GM23338 (cell line): ENCODE measurements at regions not wholly inside any gene's neighbourhood (a gene's known extent, or its start where the extent isn't known, plus 50 kb on each side); places are given as distances from the start of the nearest gene placed in this dataset.

Experiments
- ATAC-seq: fragments of 200-7000 bp; cut with Tn5 transposase; 3 replicates; pipeline ENCODE4 v1.9.1; 2020
- DNase-seq: peaks from one replicate; pipeline ENCODE4 v3.0.0-alpha.2; 2015; ENCODE audit warnings: low spot score
- H2AFZ ChIP-seq: fragments of 200-600 bp; sonication (generic); 2 replicates; pipeline ENCODE4 v1.8.0; 2016; ENCODE audit warnings: antibody characterized with exemption, mild to moderate bottlenecking, moderate library complexity
- H3F3A ChIP-seq: fragments of 200-600 bp; sonication (generic); replicated peaks from 2 replicates; pipeline ENCODE4 v1.8.0; 2017; ENCODE audit warnings: antibody characterized with exemption, mixed run types, low read depth
- H3K27ac ChIP-seq: fragments of 200-600 bp; sonication (generic); 2 replicates; pipeline ENCODE4 v1.6.1; 2016; ENCODE audit warnings: low read depth
- H3K27me3 ChIP-seq: fragments of 200-600 bp; sonication (generic); 2 replicates; pipeline ENCODE4 v1.8.0; 2016; ENCODE audit warnings: mild to moderate bottlenecking, mixed run types, moderate library complexity; ENCODE audit not compliant: insufficient read depth
- H3K36me3 ChIP-seq: fragments of 200-600 bp; sonication (generic); 2 replicates; pipeline ENCODE4 v1.8.0; 2016; ENCODE audit warnings: mild to moderate bottlenecking; ENCODE audit not compliant: insufficient read depth
- H3K4me1 ChIP-seq: fragments of 200-600 bp; sonication (generic); 2 replicates; pipeline ENCODE4 v1.8.0; 2016; ENCODE audit warnings: mild to moderate bottlenecking, moderate library complexity; ENCODE audit not compliant: insufficient read depth
- H3K4me2 ChIP-seq: fragments of 200-600 bp; sonication (generic); 2 replicates; pipeline ENCODE4 v1.7.1; 2017; ENCODE audit warnings: mixed run types
- H3K4me3 ChIP-seq: fragments of 200-600 bp; sonication (generic); 2 replicates; pipeline ENCODE4 v1.6.1; 2016; ENCODE audit warnings: mixed run types
- H3K79me2 ChIP-seq: fragments of 200-600 bp; sonication (generic); replicated peaks from 2 replicates; pipeline ENCODE4 v1.8.0; 2017; ENCODE audit warnings: mild to moderate bottlenecking; ENCODE audit not compliant: insufficient read depth
- H3K9me2 ChIP-seq: fragments of 200-600 bp; sonication (generic); 2 replicates; pipeline ENCODE4 v1.8.0; 2017; ENCODE audit not compliant: insufficient read depth
- H4K20me1 ChIP-seq: fragments of 200-600 bp; sonication (generic); replicated peaks from 2 replicates; pipeline ENCODE4 v1.8.0; 2017; ENCODE audit warnings: mild to moderate bottlenecking; ENCODE audit not compliant: insufficient read depth
- H3K27ac Mint-ChIP-seq: 2 replicates; pipeline ENCODE4 v1.8.0; 2020; ENCODE audit warnings: inconsistent platforms, mild to moderate bottlenecking, moderate library complexity, mixed read lengths
- H3K27me3 Mint-ChIP-seq: 3 replicates; pipeline ENCODE4 v1.8.0; 2022; ENCODE audit warnings: low read depth, mild to moderate bottlenecking, moderate library complexity, mixed read lengths, inconsistent platforms; ENCODE audit not compliant: insufficient read depth, poor library complexity
- H3K36me3 Mint-ChIP-seq: 3 replicates; pipeline ENCODE4 v1.8.0; 2021; ENCODE audit warnings: low read depth, mild to moderate bottlenecking, inconsistent platforms, moderate library complexity, mixed read lengths
- H3K4me1 Mint-ChIP-seq: 3 replicates; pipeline ENCODE4 v1.8.0; 2020; ENCODE audit warnings: mild to moderate bottlenecking, inconsistent platforms, mixed read lengths
- H3K4me3 Mint-ChIP-seq: 3 replicates; pipeline ENCODE4 v1.8.0; 2021; ENCODE audit warnings: moderate library complexity, mild to moderate bottlenecking, inconsistent platforms, mixed read lengths
- H3K9me3 Mint-ChIP-seq: 3 replicates; pipeline ENCODE4 v1.8.0; 2020; ENCODE audit warnings: moderate library complexity, mild to moderate bottlenecking, inconsistent platforms, mixed read lengths
- CREB1 ChIP-seq: fragments of 250-450 bp; sonication (Bioruptor Pico); IDR thresholded peaks from 2 replicates; pipeline ENCODE4 v1.5.0; 2020; ENCODE audit warnings: low read depth, mild to moderate bottlenecking, moderate library complexity
- CTCF ChIP-seq, 2 experiments: fragments of 200-600 bp in 1 of 2; sonication (generic) in 1 of 2; conservative IDR thresholded peaks; 2 replicates each; pipeline versions ENCODE4 v1.5.1 to v1.6.1; 2016 to 2017; ENCODE audit warnings: antibody characterized with exemption in 2 of 2, low read depth in 2 of 2, mild to moderate bottlenecking in 2 of 2, moderate library complexity in 1 of 2
- ETS1 ChIP-seq: IDR thresholded peaks from 2 replicates; pipeline ENCODE4 v1.6.1; 2016; ENCODE audit warnings: antibody characterized with exemption
- EZH2 ChIP-seq: fragments of 200-600 bp; sonication (generic); IDR thresholded peaks from one replicate; pipeline ENCODE4 v1.8.0; 2017; ENCODE audit warnings: antibody characterized with exemption, mild to moderate bottlenecking, low read depth; ENCODE audit not compliant: unreplicated experiment
- EZH2phosphoT487 ChIP-seq: fragments of 200-600 bp; sonication (generic); IDR thresholded peaks from one replicate; pipeline ENCODE4 v1.8.1; 2018; ENCODE audit warnings: antibody characterized with exemption; ENCODE audit not compliant: unreplicated experiment
- JUNB ChIP-seq: IDR thresholded peaks from one replicate; pipeline ENCODE4 v1.6.1; 2016; ENCODE audit warnings: antibody characterized with exemption; ENCODE audit not compliant: unreplicated experiment
- NANOG ChIP-seq: IDR thresholded peaks from 2 replicates; pipeline ENCODE4 v1.6.1; 2016; ENCODE audit warnings: antibody characterized with exemption, borderline replicate concordance
- POLR2AphosphoS5 ChIP-seq: IDR thresholded peaks from 2 replicates; pipeline ENCODE4 v1.6.1; 2016; ENCODE audit warnings: antibody characterized with exemption, low read depth
- REST ChIP-seq: IDR thresholded peaks from one replicate; pipeline ENCODE4 v1.6.1; 2018; ENCODE audit warnings: antibody characterized with exemption; ENCODE audit not compliant: unreplicated experiment
- STAT1 ChIP-seq: IDR thresholded peaks from one replicate; pipeline ENCODE4 v1.6.1; 2016; ENCODE audit warnings: antibody characterized with exemption; ENCODE audit not compliant: unreplicated experiment
- ZNF114 ChIP-seq: fragments of 250-450 bp; sonication (Bioruptor Pico); IDR thresholded peaks from 2 replicates; pipeline ENCODE4 v1.5.0; 2020; ENCODE audit warnings: mild to moderate bottlenecking, moderate library complexity
- ZNF331 ChIP-seq: fragments of 250-450 bp; sonication (Bioruptor Pico); IDR thresholded peaks from 2 replicates; pipeline ENCODE4 v1.5.0; 2020; ENCODE audit warnings: low read depth, mild to moderate bottlenecking, moderate library complexity
- ZNF462 ChIP-seq: fragments of 250-450 bp; sonication (Bioruptor Pico); IDR thresholded peaks from 2 replicates; pipeline ENCODE4 v1.5.0; 2020; ENCODE audit warnings: mild to moderate bottlenecking, moderate library complexity

- H3K9me3 Mint-ChIP-seq, result peaks cover 3% of the 10 kb centered on the region; the same call in 1 of the 3 replicates
- no peak overlapping the region for H3K27ac ChIP-seq
- no peak for ATAC-seq
Measured at GRCh38 chr15:29636921-29637320, 185.3 kb downstream of the TJP1 start.

More at GRCh38 chr15:29636921-29637320, 185.3 kb downstream of the TJP1 start:
- no peak overlapping the region for H3K4me3 ChIP-seq
- no peak overlapping the region for H3K4me3 Mint-ChIP-seq
- DNase-seq, result no peak
- peaks cover 5% of the 10 kb centered on the region; the same call in 1 of the 2 replicates for H3K9me2 ChIP-seq
- no peaks in the 10 kb centered on the region for H4K20me1 ChIP-seq
- no peaks in the 10 kb centered on the region for H3K79me2 ChIP-seq
- no peak overlapping the region for H3K27ac Mint-ChIP-seq
- no peaks in the 10 kb centered on the region for H3K27me3 ChIP-seq
- no peaks in the 10 kb centered on the region; the same call in 1 of the 2 replicates for H3K36me3 ChIP-seq
- no peaks in the 10 kb centered on the region; the same call in 2 of the 3 replicates for H3K36me3 Mint-ChIP-seq
- H3K4me2 ChIP-seq, result no peak overlapping the region
- H3F3A ChIP-seq, result no peaks in the 10 kb centered on the region
- no peak overlapping the region for H2AFZ ChIP-seq
- H3K4me1 Mint-ChIP-seq, result peaks cover 5% of the 10 kb centered on the region; the same call in 2 of the 3 replicates
- TF ChIP-seq CREB1 (no peak), ZNF462 (no peak), REST (no peak), EZH2 (no peak), ZNF331 (CRISPR knock-in tag) (no peak), STAT1 (no peak), JUNB (no peak), CTCF (conservative IDR thresholded peaks at IDR 0.05; ENCODE audit: low read depth in 2 of 2) (no peak), POLR2AphosphoS5 (no peak), ZNF114 (no peak), NANOG (no peak), EZH2phosphoT487 (no peak), ETS1 (no peak)
- H3K27me3 Mint-ChIP-seq, result peaks cover 10% of the 10 kb centered on the region
- H3K4me1 ChIP-seq, result no peaks in the 10 kb centered on the region
